Mesothelial cell of epicardium (in vitro differentiated cells): ENCODE measurements at regions not wholly inside any gene's neighbourhood (a gene's known extent, or its start where the extent isn't known, plus 50 kb on each side); places are given as distances from the start of the nearest gene placed in this dataset.

ENCODE experiments used
- DNase-seq, 2 experiments: peaks; one replicate each; pipeline ENCODE4 v3.0.0; 2021; ENCODE audit warnings: low spot score in 2 of 2; ENCODE audit not compliant: unreplicated experiment in 2 of 2
- H3K27ac Mint-ChIP-seq: 2 replicates; pipeline ENCODE4 v1.8.0; 2021; ENCODE audit warnings: mixed read lengths
- H3K27me3 Mint-ChIP-seq: 2 replicates; pipeline ENCODE4 v1.8.0; 2021; ENCODE audit warnings: low read depth, mixed read lengths
- H3K36me3 Mint-ChIP-seq: 2 replicates; pipeline ENCODE4 v1.8.0; 2021; ENCODE audit warnings: mixed read lengths
- H3K4me1 Mint-ChIP-seq: 2 replicates; pipeline ENCODE4 v1.8.0; 2021; ENCODE audit warnings: mixed read lengths
- H3K4me3 Mint-ChIP-seq: 2 replicates; pipeline ENCODE4 v1.8.0; 2021; ENCODE audit warnings: mild to moderate bottlenecking, moderate library complexity, mixed read lengths
- H3K9me3 Mint-ChIP-seq: 2 replicates; pipeline ENCODE4 v1.8.0; 2021; ENCODE audit warnings: mixed read lengths
- CTCF ChIP-seq: fragments of 200-600 bp; sonication (generic); IDR thresholded peaks from one replicate; pipeline ENCODE4 v1.5.0; 2021; ENCODE audit warnings: antibody characterized with exemption; ENCODE audit not compliant: unreplicated experiment

GRCh38 chr1:9179463-9180110 is 50.7 kb upstream of the GPR157 start:
- DNase-seq: no peak
- peaks cover 6% of the 10 kb centered on the region for H3K9me3 Mint-ChIP-seq
- peaks cover 22% of the 10 kb centered on the region for H3K4me1 Mint-ChIP-seq
- H3K36me3 Mint-ChIP-seq: peaks cover 19% of the 10 kb centered on the region
- no peak overlapping the region for H3K27ac Mint-ChIP-seq
- no peak for TF ChIP-seq CTCF
- H3K4me3 Mint-ChIP-seq: peak overlapping the region; percentile 42
- H3K27me3 Mint-ChIP-seq: peaks cover 5% of the 10 kb centered on the region

- no peak for TF ChIP-seq CTCF
- Mint-ChIP-seq H3K9me3 (no peaks in the 10 kb centered on the region), H3K27me3 (peaks cover 5% of the 10 kb centered on the region), H3K4me3 (peak overlapping the region; percentile 42), H3K27ac (no peak overlapping the region), H3K4me1 (peaks cover 22% of the 10 kb centered on the region), H3K36me3 (peaks cover 12% of the 10 kb centered on the region)
- DNase-seq: no peak
Measured at GRCh38 chr1:9180111-9180819, 51.4 kb upstream of the GPR157 start.

GRCh38 chr1:9181176-9181906 is 52.4 kb upstream of the GPR157 start:
- no peaks in the 10 kb centered on the region for H3K9me3 Mint-ChIP-seq
- H3K4me3 Mint-ChIP-seq: peak overlapping the region; percentile 85
- H3K27me3 Mint-ChIP-seq: peaks cover 5% of the 10 kb centered on the region
- peaks cover 9% of the 10 kb centered on the region for H3K36me3 Mint-ChIP-seq
- H3K27ac Mint-ChIP-seq: peak overlapping the region; percentile 94
- peak; percentile 91 for TF ChIP-seq CTCF
- DNase-seq: peak; percentile 77 to 93
- H3K4me1 Mint-ChIP-seq: peaks cover 20% of the 10 kb centered on the region

GRCh38 chr1:9181990-9182783 is 52.4 kb upstream of the H6PD start:
- peaks cover 22% of the 10 kb centered on the region for H3K4me1 Mint-ChIP-seq
- H3K27ac Mint-ChIP-seq: peak overlapping the region; percentile 94
- H3K9me3 Mint-ChIP-seq: no peaks in the 10 kb centered on the region
- peak; percentile 42 to 60 for DNase-seq
- peaks cover 5% of the 10 kb centered on the region for H3K27me3 Mint-ChIP-seq
- peak overlapping the region; percentile 85 for H3K4me3 Mint-ChIP-seq
- TF ChIP-seq CTCF: peak; percentile 31
- H3K36me3 Mint-ChIP-seq: peaks cover 4% of the 10 kb centered on the region

- DNase-seq: no peak
- H3K4me3 Mint-ChIP-seq: peak overlapping the region; percentile 79
- TF ChIP-seq CTCF: no peak
- peaks cover 5% of the 10 kb centered on the region for H3K27me3 Mint-ChIP-seq
- peaks cover 4% of the 10 kb centered on the region for H3K36me3 Mint-ChIP-seq
- H3K4me1 Mint-ChIP-seq: peaks cover 22% of the 10 kb centered on the region
- H3K27ac Mint-ChIP-seq: no peak overlapping the region
- H3K9me3 Mint-ChIP-seq: no peaks in the 10 kb centered on the region
Measured at GRCh38 chr1:9182784-9183257, 51.8 kb upstream of the H6PD start.
